ENCODE measurements at regions not wholly inside any gene's neighbourhood (a gene's known extent, or its start where the extent isn't known, plus 50 kb on each side); places are given as distances from the start of the nearest gene placed in this dataset.

DNA sequence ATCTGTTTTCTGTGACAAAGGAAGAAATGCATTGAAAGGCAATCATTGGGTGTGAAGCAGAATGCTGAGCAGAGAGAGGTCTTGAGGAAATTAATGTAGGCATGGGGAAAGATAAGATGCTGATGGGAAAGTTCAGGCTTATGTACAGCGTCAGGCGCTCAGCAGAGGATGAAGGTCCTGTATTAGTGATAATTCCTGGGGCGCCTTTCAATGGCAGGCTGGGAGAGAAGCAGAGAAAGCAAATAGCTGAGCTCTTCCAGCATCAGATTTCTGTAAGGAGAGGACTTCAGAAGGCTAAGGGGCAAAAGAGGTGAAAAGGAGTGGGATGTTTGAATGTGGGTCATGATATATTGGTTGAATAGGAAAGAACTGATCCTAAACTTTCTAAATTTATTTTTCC, 129.8 kb downstream of the HNMT start:
- TF ChIP-seq, protein P1, sequence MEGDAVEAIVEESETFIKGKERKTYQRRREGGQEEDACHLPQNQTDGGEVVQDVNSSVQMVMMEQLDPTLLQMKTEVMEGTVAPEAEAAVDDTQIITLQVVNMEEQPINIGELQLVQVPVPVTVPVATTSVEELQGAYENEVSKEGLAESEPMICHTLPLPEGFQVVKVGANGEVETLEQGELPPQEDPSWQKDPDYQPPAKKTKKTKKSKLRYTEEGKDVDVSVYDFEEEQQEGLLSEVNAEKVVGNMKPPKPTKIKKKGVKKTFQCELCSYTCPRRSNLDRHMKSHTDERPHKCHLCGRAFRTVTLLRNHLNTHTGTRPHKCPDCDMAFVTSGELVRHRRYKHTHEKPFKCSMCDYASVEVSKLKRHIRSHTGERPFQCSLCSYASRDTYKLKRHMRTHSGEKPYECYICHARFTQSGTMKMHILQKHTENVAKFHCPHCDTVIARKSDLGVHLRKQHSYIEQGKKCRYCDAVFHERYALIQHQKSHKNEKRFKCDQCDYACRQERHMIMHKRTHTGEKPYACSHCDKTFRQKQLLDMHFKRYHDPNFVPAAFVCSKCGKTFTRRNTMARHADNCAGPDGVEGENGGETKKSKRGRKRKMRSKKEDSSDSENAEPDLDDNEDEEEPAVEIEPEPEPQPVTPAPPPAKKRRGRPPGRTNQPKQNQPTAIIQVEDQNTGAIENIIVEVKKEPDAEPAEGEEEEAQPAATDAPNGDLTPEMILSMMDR (conservative IDR thresholded peaks at IDR 0.05; ENCODE audit: low read depth, low read length): no peak
- no peak for TF ChIP-seq EZH2 (IDR thresholded peaks at IDR 0.05; ENCODE audit: borderline replicate concordance, low read depth, low read length, poor library complexity, severe bottlenecking)
